AG09309 (cell line): ENCODE measurements at regions not wholly inside any gene's neighbourhood (a gene's known extent, or its start where the extent isn't known, plus 50 kb on each side); places are given as distances from the start of the nearest gene placed in this dataset.

ENCODE experiments used
- DNase-seq: peaks from one replicate; pipeline ENCODE4 v3.0.0-alpha.2; 2010; ENCODE audit warnings: low read depth
- H3K4me3 ChIP-seq: 2 replicates; pipeline ENCODE4 v1.5.1; 2011; ENCODE audit warnings: mild to moderate bottlenecking, low read depth, low read length, moderate library complexity; ENCODE audit not compliant: control insufficient read depth
- CTCF ChIP-seq: IDR thresholded peaks from 2 replicates; pipeline ENCODE4 v1.5.1; 2011; ENCODE audit warnings: mild to moderate bottlenecking, low read depth, low read length, inconsistent platforms; ENCODE audit not compliant: insufficient read depth, control insufficient read depth; ENCODE audit errors: missing control alignments

DNA sequence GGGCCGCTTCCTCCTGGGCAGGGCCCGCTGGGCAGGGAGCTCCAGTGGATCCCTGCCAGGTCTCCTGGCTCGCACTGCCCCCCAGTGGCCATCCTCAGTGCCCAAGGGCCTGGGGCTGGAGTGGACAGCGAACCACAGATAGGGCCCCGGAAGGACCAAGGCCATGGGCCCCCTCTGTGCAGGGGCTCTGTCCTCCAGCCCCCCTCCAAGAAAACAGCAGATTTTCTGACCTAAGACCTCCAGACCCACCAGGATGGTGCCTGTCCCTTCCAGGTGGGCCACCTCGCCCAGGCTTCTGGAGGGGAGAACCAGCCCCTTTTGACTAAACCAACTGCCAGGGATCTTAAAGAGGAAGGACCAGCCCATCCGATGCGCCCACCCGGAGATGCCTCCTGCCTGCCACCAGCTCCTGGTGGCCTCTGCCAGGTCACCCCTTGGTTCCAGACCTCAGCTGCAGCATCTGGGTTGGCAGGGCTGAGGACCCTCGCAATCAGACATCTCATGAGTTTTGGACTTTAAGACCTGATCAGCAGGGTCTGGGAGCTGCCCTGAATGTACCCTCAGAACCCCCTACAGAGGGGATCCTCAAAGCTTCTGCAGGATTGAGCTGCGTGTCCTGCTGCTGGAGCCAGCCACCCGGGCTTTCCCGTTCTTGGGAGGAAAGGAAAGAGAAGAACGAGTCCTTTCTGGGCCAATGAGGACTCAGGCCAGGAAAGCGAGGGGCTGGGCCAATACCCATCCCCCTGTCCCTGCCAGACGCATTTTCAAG, 325.8 kb upstream of the DIO3 start:
- no peak for DNase-seq
- peak; percentile 82 for TF ChIP-seq CTCF
- no peak overlapping the region for H3K4me3 ChIP-seq

GRCh38 chr14:101236496-101237251, 324.6 kb upstream of the DIO3 start:
- DNase-seq, result no peak
- H3K4me3 ChIP-seq, result no peak overlapping the region
- no peak for TF ChIP-seq CTCF

GRCh38 chr14:101237252-101237616, 324.1 kb upstream of the DIO3 start:
- no peak for DNase-seq
- no peak overlapping the region for H3K4me3 ChIP-seq
- no peak for TF ChIP-seq CTCF

DNA sequence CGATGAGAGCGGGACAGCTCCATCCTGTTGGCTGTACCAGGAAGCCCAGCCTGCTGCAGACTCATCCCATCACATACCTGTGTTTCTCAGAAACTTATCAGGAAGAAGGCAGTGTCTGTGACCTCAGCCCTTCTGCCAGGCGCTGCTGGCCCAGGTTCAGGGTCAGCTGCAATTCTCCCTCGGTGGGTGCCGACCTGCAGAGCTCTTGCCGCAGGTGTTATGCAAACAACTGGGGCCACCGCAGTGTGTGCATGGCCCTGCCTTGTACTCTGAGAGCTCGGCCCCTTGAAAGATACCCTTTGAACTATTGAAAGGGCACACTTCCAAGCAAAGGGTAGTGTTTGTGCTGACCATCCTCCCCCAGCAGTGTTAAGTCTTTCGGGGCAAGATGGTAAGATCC, 322.2 kb upstream of the DIO3 start:
- no peak overlapping the region for H3K4me3 ChIP-seq
- no peak for TF ChIP-seq CTCF
- DNase-seq, result no peak

DNA sequence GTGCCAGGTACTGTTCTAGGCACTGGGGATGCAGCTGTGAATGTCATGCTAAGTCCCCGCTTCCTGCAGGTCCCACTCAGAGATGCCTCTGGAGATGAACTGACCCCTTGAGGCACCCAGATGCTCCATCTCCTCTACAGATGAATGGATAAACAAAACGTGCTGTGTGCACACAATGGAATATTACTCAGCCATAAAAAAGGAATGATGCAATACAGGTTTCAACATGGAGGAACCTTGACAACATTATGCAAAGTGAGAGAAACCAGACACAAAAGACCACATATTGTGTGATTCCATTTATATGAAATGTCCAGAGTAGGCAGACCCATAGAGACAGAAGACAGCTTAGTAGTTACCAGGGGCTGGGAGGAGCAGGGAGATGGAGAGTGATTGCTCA, 320.1 kb upstream of the DIO3 start:
- no peak for DNase-seq
- no peak overlapping the region for H3K4me3 ChIP-seq
- no peak for TF ChIP-seq CTCF

GRCh38 chr14:101241807-101242278, 319.5 kb upstream of the DIO3 start:
- DNase-seq, result no peak
- H3K4me3 ChIP-seq, result no peak overlapping the region
- TF ChIP-seq CTCF, result no peak
